Raji (cell line): ENCODE measurements at regions not wholly inside any gene's neighbourhood (a gene's known extent, or its start where the extent isn't known, plus 50 kb on each side); places are given as distances from the start of the nearest gene placed in this dataset.

Experiments used
- POLR2A ChIP-seq: IDR thresholded peaks from 2 replicates; pipeline ENCODE4 v1.6.1; 2011; ENCODE audit warnings: low read depth, low read length, control low read depth; ENCODE audit not compliant: insufficient read depth

DNA sequence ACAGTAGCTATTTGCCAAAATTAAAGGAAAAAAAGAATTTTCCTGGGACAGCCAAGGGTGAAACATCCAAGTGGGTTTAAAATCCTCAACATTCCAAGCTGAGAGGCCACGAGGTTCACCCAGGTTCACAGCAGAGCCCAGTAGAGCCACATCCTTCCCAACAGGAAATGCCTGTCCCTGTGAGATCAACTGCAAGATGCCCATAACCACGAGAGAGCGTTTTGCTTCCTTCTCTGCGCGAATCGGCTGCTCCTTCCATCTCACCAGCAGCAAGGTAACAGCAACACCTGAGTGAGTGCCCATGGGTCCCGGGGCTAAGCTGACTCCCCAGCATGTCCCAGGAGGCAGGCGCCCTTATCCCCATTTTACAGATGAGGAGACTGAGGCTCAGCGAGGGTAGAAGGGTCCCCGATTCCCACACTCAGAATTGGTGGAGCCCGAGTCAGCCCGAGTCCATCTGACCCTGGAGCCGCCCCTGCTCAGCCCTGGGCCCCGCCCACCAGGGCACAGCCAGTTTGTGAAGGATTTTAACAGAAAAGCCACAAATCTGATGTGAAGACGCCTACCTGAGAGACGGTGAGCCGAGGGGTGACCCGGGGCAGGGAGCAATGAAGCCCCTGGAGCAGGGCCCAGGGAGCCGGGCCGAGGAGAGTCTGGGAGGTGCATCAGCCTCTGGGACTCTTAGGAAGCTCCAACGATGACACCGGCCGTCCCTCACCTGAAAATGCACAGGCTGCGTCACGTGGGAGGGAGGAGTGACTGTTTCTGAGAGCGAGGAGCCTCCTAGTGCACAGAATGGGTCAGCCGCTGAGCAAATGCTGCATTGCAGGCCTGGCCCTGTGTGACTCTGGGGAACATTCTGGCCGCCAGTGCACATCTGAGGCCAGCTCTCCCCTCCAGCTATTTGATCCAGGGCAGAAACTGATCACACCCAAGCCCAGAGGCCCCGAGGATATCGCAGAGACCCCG lies 236.9 kb upstream of the SFSWAP start:
- TF ChIP-seq POLR2A: no peak

DNA sequence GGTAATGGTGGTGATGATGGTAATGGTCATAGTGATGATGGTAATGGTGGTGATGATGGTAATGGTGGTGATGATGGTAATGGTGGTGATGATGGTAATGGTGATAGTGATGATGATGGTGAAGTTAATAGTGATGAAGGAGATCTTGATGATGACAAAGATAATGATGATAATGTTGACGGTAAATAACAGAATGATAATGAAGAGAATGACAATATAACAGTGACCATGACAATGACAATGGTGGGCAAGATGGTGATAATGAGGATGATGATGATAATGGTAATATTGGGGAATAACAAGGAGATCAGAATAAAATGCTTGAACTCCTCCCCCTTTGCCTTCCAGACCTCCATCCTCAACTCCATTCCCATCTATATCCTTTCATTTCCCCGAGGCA lies 233.3 kb upstream of the SFSWAP start:
- no peak for TF ChIP-seq POLR2A

DNA sequence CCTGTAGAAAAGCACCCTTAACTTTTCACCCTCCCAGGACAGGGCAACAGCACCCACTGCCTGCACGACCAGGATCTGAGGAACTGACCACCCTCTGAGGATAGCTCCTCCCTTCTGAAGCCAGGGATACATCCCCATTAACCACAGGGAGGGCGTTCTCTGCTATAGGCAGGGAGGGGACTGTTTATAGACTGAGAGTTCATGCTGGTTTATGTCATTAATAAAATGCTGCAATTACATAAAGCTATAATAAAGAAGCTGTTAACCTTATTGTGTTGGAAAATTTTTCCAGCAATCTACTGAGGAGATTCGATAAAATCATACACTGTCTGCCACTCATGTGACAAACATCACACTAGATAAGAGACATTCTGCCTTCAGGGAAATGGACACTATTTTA lies 232.4 kb upstream of the SFSWAP start:
- no peak for TF ChIP-seq POLR2A

DNA sequence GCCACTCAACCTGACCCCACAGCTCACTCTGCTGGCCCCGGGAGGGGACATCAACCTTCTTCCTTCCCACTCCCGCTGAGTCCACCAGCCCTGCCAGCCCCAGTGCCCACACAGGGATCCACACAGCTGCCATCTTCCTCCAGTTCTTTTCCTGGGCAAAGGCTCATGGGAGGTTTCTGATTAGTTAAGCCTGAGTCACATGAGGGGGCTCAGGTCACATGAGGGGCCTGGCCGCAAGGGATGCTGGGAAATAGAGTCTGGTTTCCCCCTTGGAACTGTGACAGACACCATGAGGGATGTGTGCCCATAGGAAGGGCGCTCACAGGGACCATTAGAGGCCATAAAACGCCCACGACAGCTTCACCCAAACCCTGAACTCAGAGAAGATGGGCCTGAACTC lies 228.7 kb upstream of the SFSWAP start:
- no peak for TF ChIP-seq POLR2A

DNA sequence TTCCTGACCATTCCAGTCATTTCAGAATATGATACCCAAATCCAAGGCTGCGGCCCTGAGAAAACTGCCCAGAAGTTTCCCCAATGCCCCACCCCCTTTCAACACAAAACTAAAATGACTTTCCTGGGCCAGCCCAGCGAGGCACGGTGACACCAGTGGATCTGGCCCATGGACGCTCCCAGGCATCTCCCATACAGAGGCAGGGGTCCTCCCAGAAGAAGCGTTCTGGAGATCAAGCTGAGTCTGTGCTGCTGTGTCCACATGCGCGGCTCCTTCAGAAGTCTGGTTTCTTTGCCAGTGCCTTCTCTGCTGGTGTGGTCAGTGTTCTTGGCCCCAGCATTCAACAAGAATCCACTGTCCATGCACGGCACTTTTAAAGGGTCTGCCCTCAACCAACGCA lies 228.2 kb upstream of the SFSWAP start:
- no peak for TF ChIP-seq POLR2A

DNA sequence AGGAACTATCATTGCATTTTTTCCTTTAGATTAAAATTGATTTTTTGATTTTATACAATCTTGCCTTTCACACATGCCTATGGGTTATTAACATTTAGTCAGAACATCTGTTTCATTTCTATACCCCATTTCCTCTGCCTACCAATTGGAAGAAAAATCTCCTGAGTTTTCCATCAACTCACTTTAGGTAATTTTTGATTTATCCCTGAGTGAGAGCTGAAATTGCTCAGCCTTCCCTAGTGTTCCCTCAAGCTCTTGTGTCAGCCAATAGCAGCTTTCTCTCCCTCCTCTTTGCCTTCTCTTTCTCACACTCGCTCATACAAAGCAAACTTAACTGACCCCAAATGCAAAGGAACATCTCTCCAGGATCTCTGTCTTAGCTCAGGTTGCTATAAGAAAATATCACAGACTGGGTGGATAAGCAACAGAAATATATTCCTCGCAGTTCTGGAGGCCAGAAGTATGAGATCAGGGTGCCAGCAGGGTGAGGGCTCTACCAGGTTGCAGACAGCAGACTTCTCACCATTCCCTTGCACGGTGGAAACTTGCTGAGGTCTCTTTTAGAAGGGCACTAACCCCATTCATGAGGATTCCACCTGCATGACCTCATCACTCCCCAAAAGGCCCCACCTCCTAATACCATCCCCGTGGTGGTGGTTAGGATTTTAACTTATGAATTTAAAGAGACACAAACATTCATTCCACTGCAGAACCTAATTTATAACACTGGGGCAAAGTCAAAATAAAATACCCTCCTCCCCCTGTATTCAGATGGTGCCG lies 224.2 kb upstream of the SFSWAP start:
- no peak for TF ChIP-seq POLR2A

DNA sequence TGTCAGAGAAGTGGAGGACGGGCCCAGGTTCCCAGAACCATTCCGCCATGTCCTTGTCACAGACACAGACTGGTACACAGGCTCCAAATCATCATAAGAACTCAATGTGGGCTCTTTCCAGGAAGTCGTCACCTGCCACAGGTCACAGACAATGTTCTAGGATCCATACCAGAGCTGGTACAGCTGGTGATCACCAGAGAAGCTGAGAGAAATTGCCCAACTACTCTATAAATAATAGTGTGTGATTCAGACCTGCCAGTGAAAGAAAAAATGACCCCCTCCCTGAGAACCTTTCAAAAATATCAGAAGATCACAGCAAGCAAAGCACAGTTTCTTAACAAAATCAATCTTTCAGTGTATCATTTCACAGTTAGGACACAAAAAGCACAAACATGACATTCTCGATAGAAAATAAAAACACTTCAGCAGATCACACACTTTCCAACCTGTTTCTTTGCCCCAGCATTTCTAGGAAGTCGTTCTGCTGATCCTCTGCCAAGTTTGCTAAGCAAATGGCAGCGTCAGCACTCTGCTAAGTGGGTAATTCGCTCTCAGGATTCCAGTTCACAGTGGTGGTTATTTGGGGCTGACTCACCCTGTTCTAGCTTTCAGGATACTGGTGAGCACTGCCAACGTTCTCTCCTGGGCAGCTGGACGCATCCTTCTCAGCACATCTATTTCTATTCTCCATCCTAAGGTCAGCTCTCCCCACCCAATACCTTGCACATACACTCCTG lies 223.3 kb upstream of the SFSWAP start:
- no peak for TF ChIP-seq POLR2A

DNA sequence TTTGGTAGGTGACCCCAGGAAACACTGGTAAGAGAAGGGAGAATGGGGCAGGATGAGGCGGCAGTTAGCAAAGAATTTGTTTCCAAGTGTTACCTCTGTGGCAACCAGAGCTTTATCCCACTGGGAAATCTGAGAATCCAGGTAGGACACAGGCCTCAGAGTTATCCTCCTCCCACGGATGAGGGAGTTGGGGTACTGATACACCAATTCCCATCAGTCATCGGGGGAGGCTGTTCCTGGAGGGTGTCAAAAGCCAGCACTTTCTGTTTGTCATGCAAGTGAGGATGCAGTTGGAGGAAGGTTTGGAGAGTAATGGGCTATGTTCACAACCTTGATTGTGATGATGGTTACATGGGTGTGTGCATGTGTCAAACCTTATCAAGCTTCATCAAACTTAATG lies 221.2 kb upstream of the SFSWAP start:
- TF ChIP-seq POLR2A: no peak

DNA sequence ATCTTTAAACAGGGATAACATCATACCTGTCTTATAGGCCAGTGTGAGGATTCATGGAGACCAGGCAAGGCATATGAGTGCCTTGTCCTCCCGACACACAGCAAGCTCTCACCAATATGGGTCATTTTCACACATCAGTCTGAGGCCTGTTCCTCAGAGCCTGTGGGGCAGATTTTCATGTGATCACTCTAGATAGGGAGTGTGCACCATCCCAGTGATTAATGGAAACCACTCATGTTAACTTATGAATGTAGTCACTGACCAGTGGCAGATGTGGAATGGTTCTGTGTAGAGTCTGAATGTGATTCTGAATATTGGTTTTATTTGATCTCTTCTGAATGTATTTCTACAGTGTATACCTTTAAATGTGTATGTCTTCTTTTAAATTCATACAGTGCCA lies 219.7 kb upstream of the SFSWAP start:
- no peak for TF ChIP-seq POLR2A

DNA sequence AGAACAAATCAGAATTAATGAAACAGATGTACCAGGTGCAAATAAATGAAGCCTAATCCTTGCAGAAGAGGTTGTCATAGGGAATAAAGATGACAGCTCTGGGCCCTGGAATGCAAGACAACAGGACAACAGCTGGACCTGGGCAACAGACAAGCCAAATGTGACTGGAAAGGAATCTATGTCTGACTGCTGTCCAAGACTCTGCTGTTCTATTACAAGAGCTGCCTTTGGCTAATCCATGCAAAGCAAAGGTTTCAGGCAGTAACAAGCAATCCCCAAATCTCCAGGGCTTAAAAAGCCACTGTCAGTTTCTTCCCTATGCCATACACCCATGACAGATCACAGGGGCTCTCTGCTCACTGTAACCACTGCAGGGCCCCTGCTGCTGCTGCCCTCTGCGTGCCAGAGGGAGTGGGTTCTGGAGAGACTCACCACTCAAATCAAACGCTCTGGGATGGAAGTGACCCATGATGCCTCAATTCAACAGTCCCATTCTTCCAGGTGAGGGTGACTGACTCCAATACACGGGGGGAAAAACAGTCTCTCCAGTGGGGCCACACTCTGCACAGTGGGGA lies 218.9 kb upstream of the SFSWAP start:
- no peak for TF ChIP-seq POLR2A

DNA sequence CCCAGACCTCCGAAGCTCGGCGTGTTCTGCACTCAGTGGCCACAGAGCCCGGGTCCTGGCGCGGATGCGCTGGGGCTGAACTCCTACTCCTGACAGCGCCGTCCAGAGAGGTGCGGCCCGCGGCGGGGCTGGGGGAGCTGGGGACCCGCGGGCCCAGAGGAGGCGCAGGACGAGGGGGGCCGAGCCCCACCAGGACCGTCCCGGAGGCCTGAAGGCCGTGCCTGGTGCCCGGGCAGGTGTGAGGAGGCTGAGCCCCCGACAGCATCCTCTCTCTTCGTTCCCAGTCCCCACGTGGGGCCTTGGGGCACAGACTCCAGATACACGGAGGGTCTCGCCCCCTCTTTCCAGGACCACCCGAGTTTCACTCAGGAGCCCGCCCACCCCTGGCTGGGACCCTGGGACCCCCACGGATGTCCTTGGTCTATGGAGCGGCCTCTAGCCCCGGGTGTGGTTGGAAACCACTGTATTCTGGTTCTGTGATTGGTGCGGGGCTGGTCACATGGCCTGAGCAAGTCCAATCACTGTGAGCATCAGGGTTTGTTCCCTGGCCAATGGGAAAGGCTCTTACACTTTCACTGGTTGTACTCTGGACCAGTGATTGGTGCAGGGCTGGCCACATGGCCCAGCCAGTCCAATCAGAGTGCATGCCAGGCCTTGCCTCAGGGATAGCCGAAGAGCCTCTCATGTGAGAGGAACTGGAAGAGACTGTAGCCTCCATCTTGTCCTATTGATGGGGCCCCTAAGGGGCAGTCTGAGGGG lies 217.6 kb upstream of the SFSWAP start:
- no peak for TF ChIP-seq POLR2A

DNA sequence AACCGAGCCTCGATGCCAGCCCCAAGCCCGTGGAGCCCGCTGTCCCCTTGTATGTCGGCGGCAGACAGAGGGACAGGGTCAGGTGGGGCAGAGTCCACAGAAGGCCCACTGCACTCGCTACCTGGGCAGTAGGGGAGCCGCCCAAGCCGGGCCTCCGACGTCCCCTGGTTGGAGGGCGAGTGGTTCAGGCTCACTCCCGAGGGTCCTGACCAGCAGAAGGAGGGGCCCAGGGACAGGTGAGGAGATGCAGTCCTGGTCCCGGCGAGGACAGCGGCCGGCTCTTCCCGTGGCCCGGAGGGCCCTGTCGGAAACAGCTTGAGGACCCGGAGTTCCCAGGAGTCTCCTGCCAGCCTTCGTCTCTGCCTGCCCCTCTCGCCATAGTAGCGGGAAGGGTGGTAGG lies 216.7 kb upstream of the SFSWAP start:
- no peak for TF ChIP-seq POLR2A

DNA sequence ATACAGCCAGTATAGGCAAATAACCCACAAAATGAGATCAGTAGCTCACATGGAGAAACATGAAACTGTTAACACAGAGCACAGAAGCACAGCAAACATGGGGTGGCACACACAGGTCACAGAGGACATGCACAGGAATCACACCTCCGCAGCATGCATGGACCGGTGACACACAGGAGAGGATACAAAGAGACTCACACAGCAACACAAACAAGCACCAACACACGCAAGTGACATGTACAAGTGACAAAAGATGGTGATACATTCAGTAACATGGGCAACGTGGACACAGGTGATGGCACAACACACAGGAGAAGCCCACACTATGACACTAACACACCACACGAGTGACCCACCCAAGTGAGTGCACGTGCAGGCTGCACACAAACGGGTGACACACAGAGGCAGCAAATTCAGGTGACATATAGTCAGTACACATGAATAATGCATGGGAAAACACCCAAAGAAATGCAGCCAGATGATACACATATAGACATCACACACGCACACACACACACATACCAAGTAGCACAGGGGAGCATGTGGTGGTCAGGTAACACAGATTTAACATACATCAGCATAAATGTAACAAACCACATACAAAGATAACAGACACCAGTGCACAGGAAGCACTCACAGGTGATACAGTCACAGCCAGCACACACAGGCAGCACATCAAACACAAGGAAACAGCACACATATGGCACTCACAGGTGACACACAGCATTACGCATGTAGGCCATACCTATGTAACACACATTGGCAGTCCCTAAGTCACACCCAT lies 216.0 kb upstream of the SFSWAP start:
- no peak for TF ChIP-seq POLR2A

DNA sequence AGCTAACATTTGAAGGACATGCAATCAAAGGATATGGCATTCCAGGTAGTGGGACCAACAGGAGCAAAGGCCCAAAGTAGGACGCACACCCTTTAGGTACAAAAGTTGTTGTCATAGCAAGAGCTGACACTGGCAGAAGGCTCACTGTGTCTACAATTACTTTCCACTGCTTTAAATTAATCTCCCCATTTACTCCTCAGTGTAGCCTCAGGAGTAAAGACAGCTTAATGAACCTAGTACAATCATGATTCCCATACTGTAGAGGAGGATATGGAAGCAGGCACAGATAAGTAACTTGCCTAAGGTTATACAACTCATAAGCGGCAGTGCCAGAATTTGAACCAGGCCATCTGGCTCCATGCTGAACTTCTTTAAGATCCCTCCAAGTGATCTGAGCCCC lies 212.9 kb upstream of the SFSWAP start:
- no peak for TF ChIP-seq POLR2A

DNA sequence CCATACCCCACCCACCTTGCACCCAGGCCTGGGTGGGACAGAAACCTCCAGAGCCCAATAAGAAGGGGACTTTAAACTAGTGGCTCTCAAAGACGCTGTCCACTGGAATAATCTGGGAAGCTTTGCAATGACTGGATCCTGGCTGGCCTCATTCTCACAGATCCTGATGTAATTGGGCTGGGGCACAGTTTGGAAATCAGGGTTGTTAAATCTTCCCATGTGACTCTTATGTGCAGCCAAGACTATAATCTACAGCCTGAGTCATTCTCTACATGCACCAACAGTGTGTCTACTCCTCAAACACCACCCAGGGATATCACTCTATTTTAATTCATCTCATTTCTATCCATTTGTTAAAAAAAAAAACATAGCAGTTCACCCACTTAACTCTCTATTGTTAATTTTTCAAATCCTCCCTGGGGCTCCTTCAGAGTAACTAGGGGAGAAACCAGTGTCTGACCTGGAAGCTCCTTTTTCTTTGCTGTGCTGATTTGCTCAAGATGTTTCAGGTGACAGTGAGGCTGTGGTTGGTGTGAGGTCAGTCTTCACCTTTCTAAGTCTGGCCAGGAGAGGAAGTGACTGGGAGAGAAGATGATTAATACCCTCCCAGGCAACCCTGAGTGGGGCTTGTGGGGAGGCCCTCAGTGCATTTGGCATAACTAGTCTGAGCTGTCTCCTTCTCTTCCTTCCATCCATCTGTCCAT lies 211.6 kb upstream of the SFSWAP start:
- TF ChIP-seq POLR2A: no peak
